Testis (tissue), 2 donors: ENCODE measurements at regions not wholly inside any gene's neighbourhood (a gene's known extent, or its start where the extent isn't known, plus 50 kb on each side); places are given as distances from the start of the nearest gene placed in this dataset.

Source experiments
- POLR2A ChIP-seq: fragments of 450-650 bp; IDR thresholded peaks from one replicate; pipeline ENCODE4 v1.6.1; 2017; ENCODE audit warnings: antibody characterized with exemption, mild to moderate bottlenecking, moderate library complexity
- TF ChIP-seq, protein P1 (sequence below), 3 experiments: fragments of 450-650 bp in 2 of 3; fragments of 200-600 bp in 1 of 3; sonication (generic) in 1 of 3; IDR thresholded peaks; one replicate each; pipeline ENCODE4 v1.5.1; 2016 to 2019; ENCODE audit warnings: antibody characterized with exemption in 3 of 3, mild to moderate bottlenecking in 2 of 3, moderate library complexity in 1 of 3

GRCh38 chr3:150150633-150151032 is 179.9 kb upstream of the PFN2 start:
- no peak for TF ChIP-seq POLR2A
- TF ChIP-seq, protein P1, sequence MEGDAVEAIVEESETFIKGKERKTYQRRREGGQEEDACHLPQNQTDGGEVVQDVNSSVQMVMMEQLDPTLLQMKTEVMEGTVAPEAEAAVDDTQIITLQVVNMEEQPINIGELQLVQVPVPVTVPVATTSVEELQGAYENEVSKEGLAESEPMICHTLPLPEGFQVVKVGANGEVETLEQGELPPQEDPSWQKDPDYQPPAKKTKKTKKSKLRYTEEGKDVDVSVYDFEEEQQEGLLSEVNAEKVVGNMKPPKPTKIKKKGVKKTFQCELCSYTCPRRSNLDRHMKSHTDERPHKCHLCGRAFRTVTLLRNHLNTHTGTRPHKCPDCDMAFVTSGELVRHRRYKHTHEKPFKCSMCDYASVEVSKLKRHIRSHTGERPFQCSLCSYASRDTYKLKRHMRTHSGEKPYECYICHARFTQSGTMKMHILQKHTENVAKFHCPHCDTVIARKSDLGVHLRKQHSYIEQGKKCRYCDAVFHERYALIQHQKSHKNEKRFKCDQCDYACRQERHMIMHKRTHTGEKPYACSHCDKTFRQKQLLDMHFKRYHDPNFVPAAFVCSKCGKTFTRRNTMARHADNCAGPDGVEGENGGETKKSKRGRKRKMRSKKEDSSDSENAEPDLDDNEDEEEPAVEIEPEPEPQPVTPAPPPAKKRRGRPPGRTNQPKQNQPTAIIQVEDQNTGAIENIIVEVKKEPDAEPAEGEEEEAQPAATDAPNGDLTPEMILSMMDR (IDR thresholded peaks at IDR 0.05), result no peak
